ENCODE measurements at regions not wholly inside any gene's neighbourhood (a gene's known extent, or its start where the extent isn't known, plus 50 kb on each side); places are given as distances from the start of the nearest gene placed in this dataset.

DNA sequence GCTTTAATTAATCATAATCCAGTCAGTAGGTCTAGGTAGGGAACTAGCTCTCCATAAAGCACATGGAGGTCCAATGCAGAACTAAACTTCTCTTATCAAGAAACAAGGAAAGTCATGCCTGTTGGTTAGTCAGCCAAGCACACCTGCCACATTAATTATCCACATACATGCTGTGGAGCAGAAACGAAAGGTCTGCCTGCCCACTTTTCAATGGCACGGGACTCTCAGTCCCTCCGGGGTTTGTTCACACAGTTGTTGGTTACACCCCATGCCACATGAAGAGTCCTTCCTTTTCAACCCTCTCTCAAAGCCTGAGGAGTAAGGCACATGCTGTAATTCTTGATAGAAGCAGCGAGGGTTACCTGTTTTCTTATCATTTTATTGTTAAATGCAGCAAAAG lies 1096.4 kb upstream of the MAP3K7 start:
- Histone ChIP-seq H3K27ac (ENCODE audit: low read depth, low read length) (no peak overlapping the region), H3K27me3 (ENCODE audit: insufficient read depth, low read length) (no peaks in the 10 kb centered on the region), H3K36me3 (ENCODE audit: insufficient read depth, low read length) (no peaks in the 10 kb centered on the region), H3K4me3 (ENCODE audit: low read length in 2 of 2) (no peak overlapping the region), H3K9me3 (ENCODE audit: control insufficient read depth in 1 of 2, low read length in 2 of 2) (no peaks in the 10 kb centered on the region), H3K4me1 (ENCODE audit: insufficient read depth, low read length) (no peaks in the 10 kb centered on the region)
- Mint-ChIP-seq H3K9me3 (peaks cover 0 to 9% (median 2%) of the 10 kb centered on the region in 8 donors), H3K27ac (no peak overlapping the region), H3K4me3 (no peak overlapping the region), H3K27me3 (no peaks in the 10 kb centered on the region), H3K4me1 (no peaks in the 10 kb centered on the region), H3K36me3 (no peaks in the 10 kb centered on the region)
- intact Hi-C loops (cut with micrococcal nuclease): no loop called here
- ChIA-PET CTCF (ENCODE audit: partially characterized antibody) (no interaction called here), POLR2A (ENCODE audit: partially characterized antibody) (no interaction called here)
- no peak for DNase-seq

DNA sequence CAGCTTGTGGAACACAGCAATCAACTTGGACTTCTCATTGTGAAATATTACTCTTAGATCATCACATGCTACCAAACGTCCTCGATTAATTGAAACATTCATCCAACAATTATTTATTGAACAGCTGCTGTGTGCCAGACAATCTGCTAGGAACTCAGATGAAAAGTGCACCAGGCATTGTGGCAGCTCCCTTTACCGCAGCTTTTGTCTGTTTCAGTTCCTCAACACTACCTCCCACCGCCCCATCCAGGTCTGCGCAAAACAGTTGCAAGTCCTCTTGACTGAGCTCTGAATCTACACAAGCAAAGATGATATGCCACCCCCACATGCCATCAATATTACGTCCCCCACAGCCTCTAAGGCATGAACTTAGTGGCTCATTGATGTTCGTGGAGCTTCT lies 1094.4 kb upstream of the MAP3K7 start:
- Histone ChIP-seq H3K4me1 (ENCODE audit: insufficient read depth, low read length) (no peaks in the 10 kb centered on the region), H3K36me3 (ENCODE audit: insufficient read depth, low read length) (no peaks in the 10 kb centered on the region), H3K9me3 (ENCODE audit: control insufficient read depth in 1 of 2, low read length in 2 of 2) (no peaks in the 10 kb centered on the region), H3K27ac (ENCODE audit: low read depth, low read length) (no peak overlapping the region), H3K27me3 (ENCODE audit: insufficient read depth, low read length) (no peaks in the 10 kb centered on the region), H3K4me3 (ENCODE audit: low read length in 2 of 2) (no peak overlapping the region)
- intact Hi-C loops (cut with micrococcal nuclease): no loop called here
- no peak for DNase-seq
- ChIA-PET CTCF (ENCODE audit: partially characterized antibody) (no interaction called here), POLR2A (ENCODE audit: partially characterized antibody) (no interaction called here)
- H3K27me3 Mint-ChIP-seq: no peaks in the 10 kb centered on the region
- no peak overlapping the region for H3K4me3 Mint-ChIP-seq
- H3K27ac Mint-ChIP-seq: no peak overlapping the region
- H3K9me3 Mint-ChIP-seq: peaks cover 0 to 9% (median 2%) of the 10 kb centered on the region in 8 donors
- no peaks in the 10 kb centered on the region for H3K4me1 Mint-ChIP-seq
- no peaks in the 10 kb centered on the region for H3K36me3 Mint-ChIP-seq

DNA sequence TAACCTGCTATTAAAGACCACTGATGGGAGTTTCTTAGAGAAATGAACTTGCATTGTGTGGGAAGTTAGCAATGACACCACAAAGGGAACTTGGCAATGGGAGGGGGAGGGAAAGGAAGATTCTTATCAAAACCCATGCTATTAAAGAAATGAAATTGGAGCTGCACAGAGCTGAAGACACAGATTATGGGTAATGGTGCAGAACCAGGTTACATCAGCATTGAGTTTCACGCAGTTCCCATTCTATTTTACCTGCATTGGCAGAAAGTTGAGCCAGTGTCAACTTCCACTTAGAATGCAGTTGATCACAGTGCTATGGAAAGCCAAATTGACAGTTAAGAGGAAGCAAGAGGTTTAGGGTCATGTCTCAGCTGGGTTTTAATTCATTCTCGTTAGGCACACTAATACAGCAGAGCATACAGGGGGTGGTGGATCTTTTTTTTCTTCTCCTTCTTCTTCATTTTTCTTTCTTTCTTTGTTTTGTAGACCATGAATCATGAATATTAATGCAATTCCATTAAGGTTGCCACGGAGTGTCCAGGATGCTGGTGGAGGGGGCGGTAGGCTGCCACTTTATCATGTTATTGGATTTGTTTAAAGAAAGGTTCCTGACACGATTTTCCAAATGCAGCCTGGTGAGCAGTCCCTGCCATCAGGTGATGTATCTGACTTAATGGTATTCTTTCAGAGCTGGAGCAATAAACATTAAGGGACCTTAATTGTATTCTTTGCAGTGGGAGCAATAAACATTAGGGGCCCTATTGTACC lies 1092.0 kb upstream of the MAP3K7 start:
- ChIA-PET CTCF (ENCODE audit: partially characterized antibody) (no interaction called here), POLR2A (ENCODE audit: partially characterized antibody) (no interaction called here)
- H3K27ac ChIP-seq (ENCODE audit: low read depth, low read length): no peak overlapping the region
- H3K9me3 ChIP-seq (ENCODE audit: control insufficient read depth in 1 of 2, low read length in 2 of 2): no peaks in the 10 kb centered on the region
- no peak overlapping the region for H3K4me3 Mint-ChIP-seq
- H3K4me1 Mint-ChIP-seq: no peaks in the 10 kb centered on the region
- no peaks in the 10 kb centered on the region for H3K27me3 Mint-ChIP-seq
- peaks cover 0 to 9% (median under 1%) of the 10 kb centered on the region in 8 donors for H3K9me3 Mint-ChIP-seq
- no peaks in the 10 kb centered on the region for H3K4me1 ChIP-seq (ENCODE audit: insufficient read depth, low read length)
- intact Hi-C loops (cut with micrococcal nuclease): no loop called here
- no peaks in the 10 kb centered on the region for H3K36me3 Mint-ChIP-seq
- DNase-seq: no peak
- no peak overlapping the region for H3K4me3 ChIP-seq (ENCODE audit: low read length in 2 of 2)
- H3K27me3 ChIP-seq (ENCODE audit: insufficient read depth, low read length): no peaks in the 10 kb centered on the region
- no peaks in the 10 kb centered on the region for H3K36me3 ChIP-seq (ENCODE audit: insufficient read depth, low read length)
- peak overlapping the region in 1 of 7 donors; percentile 40 for H3K27ac Mint-ChIP-seq

DNA sequence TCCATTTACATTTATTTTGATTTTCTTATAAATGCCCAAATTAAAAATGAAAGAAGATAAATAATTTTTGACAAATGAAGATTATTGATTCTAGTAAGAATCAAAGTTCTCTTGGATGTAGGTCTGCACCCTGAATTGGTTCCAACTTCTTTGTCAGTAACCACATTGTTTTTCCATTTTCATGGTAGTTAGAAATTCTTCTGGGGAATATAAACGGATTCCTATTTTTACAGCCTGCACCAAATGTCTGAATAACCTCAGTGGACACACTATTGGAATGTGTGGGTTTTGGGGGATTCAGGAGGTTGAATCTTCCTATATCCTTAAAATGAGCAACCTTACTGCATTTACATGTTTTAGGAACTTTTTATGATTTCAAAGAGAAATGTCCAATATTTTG lies 1085.3 kb upstream of the MAP3K7 start:
- no peaks in the 10 kb centered on the region for H3K36me3 ChIP-seq (ENCODE audit: insufficient read depth, low read length)
- Mint-ChIP-seq H3K27ac (no peak overlapping the region), H3K9me3 (peaks cover 0 to 3% (median 1%) of the 10 kb centered on the region in 8 donors), H3K4me1 (no peaks in the 10 kb centered on the region), H3K36me3 (no peaks in the 10 kb centered on the region), H3K4me3 (no peak overlapping the region), H3K27me3 (no peaks in the 10 kb centered on the region)
- no peak overlapping the region for H3K4me3 ChIP-seq (ENCODE audit: low read length in 2 of 2)
- no peaks in the 10 kb centered on the region for H3K4me1 ChIP-seq (ENCODE audit: insufficient read depth, low read length)
- ChIA-PET CTCF (ENCODE audit: partially characterized antibody) (no interaction called here), POLR2A (ENCODE audit: partially characterized antibody) (no interaction called here)
- H3K9me3 ChIP-seq (ENCODE audit: control insufficient read depth in 1 of 2, low read length in 2 of 2): no peaks in the 10 kb centered on the region
- no peak overlapping the region for H3K27ac ChIP-seq (ENCODE audit: low read depth, low read length)
- no peak for DNase-seq
- intact Hi-C loops (cut with micrococcal nuclease): no loop called here
- H3K27me3 ChIP-seq (ENCODE audit: insufficient read depth, low read length): no peaks in the 10 kb centered on the region

DNA sequence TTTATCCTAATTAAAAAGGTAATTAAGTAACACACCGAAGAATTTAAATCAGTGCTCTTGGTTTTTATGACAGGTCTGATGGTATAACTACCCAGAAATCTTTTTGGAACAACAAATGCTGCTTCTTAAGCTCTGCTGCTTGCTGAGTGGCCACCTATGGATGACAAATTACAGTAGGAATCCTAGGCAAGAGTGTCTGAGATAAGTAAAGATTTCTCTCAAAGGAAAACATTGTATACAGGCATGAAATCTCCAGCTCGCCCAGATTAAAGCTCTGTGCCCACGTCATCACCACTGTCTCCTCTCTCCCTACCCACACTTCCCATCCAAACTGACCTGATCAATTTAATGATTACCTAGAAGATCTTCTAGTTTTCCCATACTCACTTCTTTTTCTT lies 1083.0 kb upstream of the MAP3K7 start:
- H3K27me3 ChIP-seq (ENCODE audit: insufficient read depth, low read length): no peaks in the 10 kb centered on the region
- Mint-ChIP-seq H3K27me3 (no peaks in the 10 kb centered on the region), H3K36me3 (no peaks in the 10 kb centered on the region), H3K9me3 (peaks cover 0 to 6% (median 1%) of the 10 kb centered on the region in 8 donors), H3K4me1 (no peaks in the 10 kb centered on the region), H3K27ac (no peak overlapping the region), H3K4me3 (no peak overlapping the region)
- no peak overlapping the region for H3K27ac ChIP-seq (ENCODE audit: low read depth, low read length)
- DNase-seq: no peak
- no peaks in the 10 kb centered on the region for H3K4me1 ChIP-seq (ENCODE audit: insufficient read depth, low read length)
- POLR2A ChIA-PET (ENCODE audit: partially characterized antibody): no interaction called here
- H3K4me3 ChIP-seq (ENCODE audit: low read length in 2 of 2): no peak overlapping the region
- no peaks in the 10 kb centered on the region for H3K9me3 ChIP-seq (ENCODE audit: control insufficient read depth in 1 of 2, low read length in 2 of 2)
- intact Hi-C loops (cut with micrococcal nuclease): no loop called here
- H3K36me3 ChIP-seq (ENCODE audit: insufficient read depth, low read length): no peaks in the 10 kb centered on the region
- CTCF ChIA-PET (ENCODE audit: partially characterized antibody): no interaction called here

DNA sequence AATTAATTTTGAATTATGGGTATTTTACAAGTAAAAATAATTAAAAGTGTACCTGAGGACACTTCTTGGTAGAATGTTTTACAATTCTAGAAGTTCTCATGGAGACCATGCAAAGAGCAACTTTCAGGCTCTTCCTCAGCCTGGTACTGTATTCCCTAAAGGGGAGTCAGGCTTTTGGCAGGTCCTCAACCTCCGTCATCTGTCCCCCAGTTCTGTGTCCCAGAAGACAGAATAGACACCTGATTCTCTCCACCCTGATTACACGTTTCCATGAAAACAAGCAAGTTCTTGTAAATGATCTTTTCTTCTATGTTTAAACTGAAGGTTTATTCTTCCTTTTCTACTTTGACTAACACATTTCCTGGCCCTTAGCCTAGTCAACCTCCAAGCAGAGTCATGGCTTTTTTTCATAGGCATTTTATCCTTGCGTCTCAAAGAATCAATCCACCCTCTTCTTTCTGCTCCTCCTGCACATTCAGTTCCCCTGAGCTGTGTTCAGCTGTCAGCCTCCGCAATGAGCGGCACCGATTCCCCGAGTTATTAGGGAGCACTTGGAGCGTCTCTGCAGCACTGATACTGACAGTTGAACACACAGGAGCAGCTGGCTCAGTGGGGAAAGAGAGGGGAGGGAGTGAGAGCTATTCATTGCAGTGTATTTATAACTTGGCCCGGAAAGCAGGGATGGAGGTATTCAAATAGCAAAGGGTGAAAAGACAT lies 1082.4 kb upstream of the MAP3K7 start:
- Mint-ChIP-seq H3K4me1 (no peaks in the 10 kb centered on the region), H3K4me3 (no peak overlapping the region), H3K9me3 (peaks cover 0 to 11% (median 1%) of the 10 kb centered on the region in 8 donors), H3K27me3 (no peaks in the 10 kb centered on the region), H3K36me3 (no peaks in the 10 kb centered on the region), H3K27ac (no peak overlapping the region)
- no peak overlapping the region for H3K27ac ChIP-seq (ENCODE audit: low read depth, low read length)
- DNase-seq: no peak
- no peaks in the 10 kb centered on the region for H3K27me3 ChIP-seq (ENCODE audit: insufficient read depth, low read length)
- no peak overlapping the region for H3K4me3 ChIP-seq (ENCODE audit: low read length in 2 of 2)
- ChIA-PET POLR2A (ENCODE audit: partially characterized antibody) (no interaction called here), CTCF (ENCODE audit: partially characterized antibody) (no interaction called here)
- no peaks in the 10 kb centered on the region for H3K36me3 ChIP-seq (ENCODE audit: insufficient read depth, low read length)
- H3K9me3 ChIP-seq (ENCODE audit: control insufficient read depth in 1 of 2, low read length in 2 of 2): peaks cover 0 to 5% of the 10 kb centered on the region in 2 donors
- no peaks in the 10 kb centered on the region for H3K4me1 ChIP-seq (ENCODE audit: insufficient read depth, low read length)
- intact Hi-C loops (cut with micrococcal nuclease): no loop called here

DNA sequence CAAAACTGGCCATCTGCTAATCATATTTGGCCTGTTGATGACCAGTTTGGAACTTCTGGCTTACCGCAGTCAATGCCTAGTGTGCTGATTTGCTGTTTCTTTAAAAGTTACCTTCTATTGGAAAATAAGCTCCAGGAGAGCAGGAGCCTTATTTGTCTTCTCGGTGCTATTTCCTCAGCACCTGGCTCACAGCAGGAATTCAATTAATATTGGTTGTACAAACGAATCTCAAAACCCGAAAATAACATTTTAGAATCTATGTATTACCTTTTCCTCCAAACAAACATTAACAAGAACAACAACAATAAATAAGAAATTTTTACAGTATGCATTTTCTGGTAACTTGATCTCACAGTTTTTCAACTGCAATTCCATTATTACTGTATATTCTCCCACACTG lies 1080.7 kb upstream of the MAP3K7 start:
- POLR2A ChIA-PET (ENCODE audit: partially characterized antibody): no interaction called here
- H3K9me3 ChIP-seq (ENCODE audit: control insufficient read depth in 1 of 2, low read length in 2 of 2): peaks cover 0 to 7% of the 10 kb centered on the region in 2 donors
- CTCF ChIA-PET (ENCODE audit: partially characterized antibody): no interaction called here
- H3K9me3 Mint-ChIP-seq: peaks cover 0 to 16% (median 3%) of the 10 kb centered on the region in 8 donors
- H3K4me3 Mint-ChIP-seq: no peak overlapping the region
- no peak overlapping the region for H3K4me3 ChIP-seq (ENCODE audit: low read length in 2 of 2)
- DNase-seq: no peak
- no peaks in the 10 kb centered on the region for H3K27me3 Mint-ChIP-seq
- no peaks in the 10 kb centered on the region for H3K36me3 ChIP-seq (ENCODE audit: insufficient read depth, low read length)
- no peak overlapping the region for H3K27ac ChIP-seq (ENCODE audit: low read depth, low read length)
- H3K4me1 ChIP-seq (ENCODE audit: insufficient read depth, low read length): no peaks in the 10 kb centered on the region
- no peaks in the 10 kb centered on the region for H3K36me3 Mint-ChIP-seq
- H3K27me3 ChIP-seq (ENCODE audit: insufficient read depth, low read length): no peaks in the 10 kb centered on the region
- intact Hi-C loops (cut with micrococcal nuclease): no loop called here
- H3K27ac Mint-ChIP-seq: no peak overlapping the region
- H3K4me1 Mint-ChIP-seq: no peaks in the 10 kb centered on the region
